GM19397 (cell line): ENCODE measurements at regions not wholly inside any gene's neighbourhood (a gene's known extent, or its start where the extent isn't known, plus 50 kb on each side); places are given as distances from the start of the nearest gene placed in this dataset.
"Not testable (repeated sequence)": the region's sequence is repeated elsewhere in the genome, so short reads cannot be mapped to it uniquely, and the experiment has no call there.

Experiments used
- ATAC-seq: cut with Tn5 transposase; IDR thresholded peaks from one replicate; pipeline ENCODE4 v1.9.1; 2021; ENCODE audit warnings: mild to moderate bottlenecking, moderate library complexity; ENCODE audit not compliant: unreplicated experiment

GRCh38 chr4:29307256-29307655, 1412.9 kb upstream of the PCDH7 start:
- no peak for ATAC-seq

GRCh38 chr4:29307755-29308154, 1412.4 kb upstream of the PCDH7 start:
- ATAC-seq = no peak

GRCh38 chr4:29309050-29309449, 1411.1 kb upstream of the PCDH7 start:
- ATAC-seq = no peak

- no peak for ATAC-seq
These were observed 1409.9 kb upstream of the PCDH7 start for GRCh38 chr4:29310252-29310651.

- ATAC-seq = no peak
These were observed 1408.9 kb upstream of the PCDH7 start for GRCh38 chr4:29311247-29311646.

GRCh38 chr4:29319663-29320340, 1400.4 kb upstream of the PCDH7 start:
- ATAC-seq = no peak

GRCh38 chr4:29320947-29321620, 1399.1 kb upstream of the PCDH7 start:
- ATAC-seq = no peak

- no peak for ATAC-seq
These were observed 1394.2 kb upstream of the PCDH7 start for GRCh38 chr4:29326004-29326403.

- ATAC-seq = no peak
These were observed 1393.4 kb upstream of the PCDH7 start for GRCh38 chr4:29326816-29327215.

GRCh38 chr4:29336861-29337260, 1383.3 kb upstream of the PCDH7 start:
- no peak for ATAC-seq

GRCh38 chr4:29372971-29373370, 1347.2 kb upstream of the PCDH7 start:
- ATAC-seq = no peak

- no peak for ATAC-seq
These were observed 1344.5 kb upstream of the PCDH7 start for GRCh38 chr4:29375716-29376115.

GRCh38 chr4:29378237-29378636, 1341.9 kb upstream of the PCDH7 start:
- not testable (repeated sequence) for ATAC-seq

- no peak for ATAC-seq
These were observed 1329.2 kb upstream of the PCDH7 start for GRCh38 chr4:29390921-29391320.

GRCh38 chr4:29405116-29405515, 1315.1 kb upstream of the PCDH7 start:
- no peak for ATAC-seq

GRCh38 chr4:29415771-29416170, 1304.4 kb upstream of the PCDH7 start:
- ATAC-seq = no peak

GRCh38 chr4:29423836-29424721, 1296.1 kb upstream of the PCDH7 start:
- ATAC-seq = no peak

GRCh38 chr4:29453303-29453820, 1266.8 kb upstream of the PCDH7 start:
- no peak for ATAC-seq

GRCh38 chr4:29459926-29460325, 1260.2 kb upstream of the PCDH7 start:
- no peak for ATAC-seq

GRCh38 chr4:29467044-29467717, 1253.0 kb upstream of the PCDH7 start:
- no peak for ATAC-seq
